MM.1S (cell line): ENCODE measurements at regions not wholly inside any gene's neighbourhood (a gene's known extent, or its start where the extent isn't known, plus 50 kb on each side); places are given as distances from the start of the nearest gene placed in this dataset.

Experiments used
- DNase-seq: peaks from one replicate; pipeline ENCODE4 v3.0.0-alpha.2; 2015
- H2AFZ ChIP-seq: fragments of 300-600 bp; sonication (generic); 2 replicates; pipeline ENCODE4 v1.6.0; 2016; ENCODE audit warnings: antibody characterized with exemption, low read length
- H3F3A ChIP-seq: fragments of 300-600 bp; sonication (generic); 2 replicates; pipeline ENCODE4 v1.6.1; 2016; ENCODE audit warnings: mild to moderate bottlenecking, antibody characterized with exemption, low read length, moderate library complexity, mixed read lengths; ENCODE audit not compliant: insufficient read depth
- H3K27ac ChIP-seq: fragments of 300-600 bp; sonication (generic); 2 replicates; pipeline ENCODE4 v1.5.1; 2016; ENCODE audit warnings: mild to moderate bottlenecking, low read length
- H3K27me3 ChIP-seq: fragments of 300-600 bp; sonication (generic); replicated peaks from 2 replicates; pipeline ENCODE4 v1.6.0; 2016; ENCODE audit warnings: low read length; ENCODE audit not compliant: insufficient read depth
- H3K36me3 ChIP-seq: fragments of 300-600 bp; sonication (generic); replicated peaks from 2 replicates; pipeline ENCODE4 v1.6.1; 2016; ENCODE audit warnings: mild to moderate bottlenecking, low read length, mixed read lengths; ENCODE audit not compliant: insufficient read depth
- H3K4me1 ChIP-seq: fragments of 300-600 bp; sonication (generic); 2 replicates; pipeline ENCODE4 v1.6.1; 2016; ENCODE audit warnings: low read length, mixed read lengths
- H3K4me2 ChIP-seq: fragments of 300-600 bp; sonication (generic); 2 replicates; pipeline ENCODE4 v1.6.0; 2016; ENCODE audit warnings: low read depth, low read length
- H3K4me3 ChIP-seq: fragments of 300-600 bp; sonication (generic); 2 replicates; pipeline ENCODE4 v1.5.1; 2016; ENCODE audit warnings: low read length, mixed read lengths
- H3K79me2 ChIP-seq: fragments of 300-600 bp; sonication (generic); 2 replicates; pipeline ENCODE4 v1.6.1; 2016; ENCODE audit warnings: mixed run types, low read length, mixed read lengths
- H3K9ac ChIP-seq: fragments of 300-600 bp; sonication (generic); 2 replicates; pipeline ENCODE4 v1.6.1; 2016; ENCODE audit warnings: low read length, mixed read lengths
- H3K9me2 ChIP-seq: fragments of 300-600 bp; sonication (generic); replicated peaks from 2 replicates; pipeline ENCODE4 v1.6.1; 2016; ENCODE audit warnings: mild to moderate bottlenecking, low read length, mixed read lengths; ENCODE audit not compliant: insufficient read depth
- H3K9me3 ChIP-seq: fragments of 300-600 bp; sonication (generic); replicated peaks from 2 replicates; pipeline ENCODE4 v1.6.1; 2016; ENCODE audit warnings: mild to moderate bottlenecking, low read length, mixed read lengths; ENCODE audit not compliant: insufficient read depth
- H4K20me1 ChIP-seq: fragments of 300-600 bp; sonication (generic); 2 replicates; pipeline ENCODE4 v1.6.1; 2016; ENCODE audit warnings: mild to moderate bottlenecking, low read length, moderate library complexity, mixed read lengths; ENCODE audit not compliant: insufficient read depth
- EZH2 ChIP-seq: fragments of 300-600 bp; sonication (generic); optimal IDR thresholded peaks from 2 replicates; pipeline ENCODE3; 2017; ENCODE audit warnings: low read depth, mild to moderate bottlenecking, antibody characterized with exemption, low read length, mixed read lengths
- EZH2phosphoT487 ChIP-seq: fragments of 300-600 bp; sonication (generic); IDR thresholded peaks from 2 replicates; pipeline ENCODE4 v1.6.1; 2018; ENCODE audit warnings: antibody characterized with exemption, low read length
- TF ChIP-seq, protein P1 (sequence below): fragments of 300-600 bp; sonication (generic); IDR thresholded peaks from 2 replicates; pipeline ENCODE4 v1.5.1; 2016; ENCODE audit warnings: antibody characterized with exemption, low read length, mixed read lengths

GRCh38 chr1:29823561-29823960, 587.2 kb downstream of the PTPRU start:
- H3K9ac ChIP-seq = no peak overlapping the region
- peaks cover 86% of the 10 kb centered on the region for H3K27me3 ChIP-seq
- H3K4me1 ChIP-seq = no peaks in the 10 kb centered on the region
- H3K4me2 ChIP-seq = no peak overlapping the region
- no peak overlapping the region for H3K4me3 ChIP-seq
- no peaks in the 10 kb centered on the region for H4K20me1 ChIP-seq
- H3K27ac ChIP-seq = no peak overlapping the region
- H3K36me3 ChIP-seq = no peaks in the 10 kb centered on the region
- no peaks in the 10 kb centered on the region for H3F3A ChIP-seq
- DNase-seq = no peak
- H2AFZ ChIP-seq = no peak overlapping the region
- TF ChIP-seq EZH2phosphoT487 (no peak), EZH2 (no peak)
- TF ChIP-seq, protein P1, sequence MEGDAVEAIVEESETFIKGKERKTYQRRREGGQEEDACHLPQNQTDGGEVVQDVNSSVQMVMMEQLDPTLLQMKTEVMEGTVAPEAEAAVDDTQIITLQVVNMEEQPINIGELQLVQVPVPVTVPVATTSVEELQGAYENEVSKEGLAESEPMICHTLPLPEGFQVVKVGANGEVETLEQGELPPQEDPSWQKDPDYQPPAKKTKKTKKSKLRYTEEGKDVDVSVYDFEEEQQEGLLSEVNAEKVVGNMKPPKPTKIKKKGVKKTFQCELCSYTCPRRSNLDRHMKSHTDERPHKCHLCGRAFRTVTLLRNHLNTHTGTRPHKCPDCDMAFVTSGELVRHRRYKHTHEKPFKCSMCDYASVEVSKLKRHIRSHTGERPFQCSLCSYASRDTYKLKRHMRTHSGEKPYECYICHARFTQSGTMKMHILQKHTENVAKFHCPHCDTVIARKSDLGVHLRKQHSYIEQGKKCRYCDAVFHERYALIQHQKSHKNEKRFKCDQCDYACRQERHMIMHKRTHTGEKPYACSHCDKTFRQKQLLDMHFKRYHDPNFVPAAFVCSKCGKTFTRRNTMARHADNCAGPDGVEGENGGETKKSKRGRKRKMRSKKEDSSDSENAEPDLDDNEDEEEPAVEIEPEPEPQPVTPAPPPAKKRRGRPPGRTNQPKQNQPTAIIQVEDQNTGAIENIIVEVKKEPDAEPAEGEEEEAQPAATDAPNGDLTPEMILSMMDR = no peak
- no peaks in the 10 kb centered on the region for H3K9me2 ChIP-seq
- H3K79me2 ChIP-seq = no peaks in the 10 kb centered on the region
- no peaks in the 10 kb centered on the region for H3K9me3 ChIP-seq

DNA sequence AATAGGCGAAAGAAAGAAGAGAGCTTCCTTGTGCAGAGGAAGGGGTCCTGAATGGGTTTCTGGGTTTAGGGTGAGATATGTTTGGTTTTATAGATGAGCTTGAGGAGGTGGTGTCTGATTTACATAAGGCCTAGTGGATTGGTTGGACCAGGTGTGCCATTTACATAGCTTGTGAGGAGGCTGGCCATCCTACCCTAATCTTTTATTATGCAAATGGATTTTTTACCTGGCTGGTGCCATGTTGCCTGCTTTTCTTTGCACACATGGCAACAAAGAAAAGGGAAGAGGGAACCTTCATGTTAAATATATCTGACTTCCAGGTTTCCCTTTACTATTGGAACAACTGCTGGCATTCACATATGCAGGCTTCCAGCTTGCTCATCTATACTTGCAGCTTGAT, 585.3 kb downstream of the PTPRU start:
- TF ChIP-seq, protein P1 = no peak
- TF ChIP-seq EZH2phosphoT487 = no peak

DNA sequence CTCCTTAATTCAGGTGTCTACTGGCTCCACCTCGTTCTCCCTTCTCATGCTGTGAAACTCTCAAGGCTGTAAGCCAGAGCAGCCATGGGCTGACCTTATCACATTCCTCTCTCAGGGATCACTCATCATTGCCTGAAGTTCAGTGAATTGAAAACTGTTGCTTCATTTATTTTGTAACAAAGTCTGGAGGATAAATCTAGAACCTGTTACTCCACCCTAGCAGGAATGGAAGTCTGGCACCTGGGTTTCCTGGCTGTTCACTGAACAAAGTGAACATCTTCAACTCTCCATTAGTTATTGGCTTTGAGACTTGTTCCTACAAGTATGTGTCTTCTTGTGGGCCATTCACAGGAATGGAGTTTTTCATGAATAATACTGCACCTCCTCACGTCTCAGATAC, 584.1 kb downstream of the PTPRU start:
- Histone ChIP-seq H3K4me1 (no peaks in the 10 kb centered on the region), H3K9me3 (no peaks in the 10 kb centered on the region), H3K79me2 (no peaks in the 10 kb centered on the region), H3K27ac (no peak overlapping the region), H3K4me2 (no peak overlapping the region), H3K27me3 (peaks cover 91% of the 10 kb centered on the region), H2AFZ (no peak overlapping the region), H3F3A (no peaks in the 10 kb centered on the region), H4K20me1 (no peaks in the 10 kb centered on the region), H3K9me2 (no peaks in the 10 kb centered on the region), H3K4me3 (no peak overlapping the region), H3K9ac (no peak overlapping the region), H3K36me3 (no peaks in the 10 kb centered on the region)
- TF ChIP-seq, protein P1 = no peak
- TF ChIP-seq EZH2phosphoT487 (no peak), EZH2 (no peak)
- no peak for DNase-seq

More for the DNA sequence above, 585.3 kb downstream of the PTPRU start:
- no peak overlapping the region for H3K4me3 ChIP-seq
- H3K79me2 ChIP-seq = no peaks in the 10 kb centered on the region
- H4K20me1 ChIP-seq = no peaks in the 10 kb centered on the region
- no peaks in the 10 kb centered on the region for H3K4me1 ChIP-seq
- no peak overlapping the region for H3K9ac ChIP-seq
- H3K9me2 ChIP-seq = no peaks in the 10 kb centered on the region
- no peaks in the 10 kb centered on the region for H3K9me3 ChIP-seq
- H3F3A ChIP-seq = no peaks in the 10 kb centered on the region
- DNase-seq = no peak
- H3K4me2 ChIP-seq = no peak overlapping the region
- peaks cover 86% of the 10 kb centered on the region for H3K27me3 ChIP-seq
- no peak overlapping the region for H2AFZ ChIP-seq
- no peak overlapping the region for H3K27ac ChIP-seq
- H3K36me3 ChIP-seq = no peaks in the 10 kb centered on the region
